Nephron (organoid): ENCODE measurements at regions not wholly inside any gene's neighbourhood (a gene's known extent, or its start where the extent isn't known, plus 50 kb on each side); places are given as distances from the start of the nearest gene placed in this dataset.

Source experiments
- H3K27ac Mint-ChIP-seq, 3 experiments: 2 replicates each; pipeline ENCODE4 v1.8.0; 2020; ENCODE audit warnings: mixed read lengths in 3 of 3, mild to moderate bottlenecking in 2 of 3, moderate library complexity in 1 of 3
- H3K27me3 Mint-ChIP-seq: 2 replicates; pipeline ENCODE4 v1.8.0; 2021; ENCODE audit warnings: low read depth, mild to moderate bottlenecking, moderate library complexity, mixed read lengths
- H3K36me3 Mint-ChIP-seq: 2 replicates; pipeline ENCODE4 v1.8.0; 2020; ENCODE audit warnings: low read depth, mixed read lengths
- H3K4me1 Mint-ChIP-seq: 2 replicates; pipeline ENCODE4 v1.8.0; 2020; ENCODE audit warnings: mixed read lengths
- H3K4me3 Mint-ChIP-seq, 3 experiments: 2 replicates each; pipeline ENCODE4 v1.8.0; 2020; ENCODE audit warnings: mild to moderate bottlenecking in 3 of 3, mixed read lengths in 3 of 3, moderate library complexity in 2 of 3
- H3K9me3 Mint-ChIP-seq: 2 replicates; pipeline ENCODE4 v1.8.0; 2020; ENCODE audit warnings: mixed read lengths
- TF ChIP-seq, protein P1 (sequence below), 3 experiments: fragments of 200-600 bp; sonication (generic); IDR thresholded peaks; one replicate each; pipeline ENCODE4 v1.5.0; 2021; ENCODE audit warnings: antibody characterized with exemption in 3 of 3; ENCODE audit not compliant: unreplicated experiment in 3 of 3

DNA sequence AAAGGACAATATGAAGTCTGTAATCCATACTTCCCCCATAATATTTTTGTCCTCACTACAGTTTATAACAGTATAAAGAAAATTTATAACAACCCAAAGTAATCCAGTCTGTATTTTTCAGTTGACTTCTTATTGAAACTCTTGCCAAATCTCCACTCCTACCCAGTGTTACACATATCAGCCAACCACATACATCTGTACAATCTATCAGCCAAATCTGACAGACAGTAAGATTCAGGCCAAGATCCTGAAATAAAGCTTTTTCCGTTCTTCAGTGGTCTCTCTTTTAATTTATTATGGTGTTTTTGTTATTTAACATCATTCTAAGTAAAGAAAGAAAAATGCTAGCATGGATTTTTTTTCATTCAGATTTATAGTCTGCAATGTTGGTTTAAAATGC is 2370.9 kb upstream of the RAG2 start:
- Mint-ChIP-seq H3K4me3 (no peak overlapping the region), H3K9me3 (no peaks in the 10 kb centered on the region), H3K36me3 (no peaks in the 10 kb centered on the region), H3K27ac (peak overlapping the region; percentile 13 to 74 (median 56)), H3K4me1 (peaks cover 18% of the 10 kb centered on the region), H3K27me3 (no peaks in the 10 kb centered on the region)
- TF ChIP-seq, protein P1, sequence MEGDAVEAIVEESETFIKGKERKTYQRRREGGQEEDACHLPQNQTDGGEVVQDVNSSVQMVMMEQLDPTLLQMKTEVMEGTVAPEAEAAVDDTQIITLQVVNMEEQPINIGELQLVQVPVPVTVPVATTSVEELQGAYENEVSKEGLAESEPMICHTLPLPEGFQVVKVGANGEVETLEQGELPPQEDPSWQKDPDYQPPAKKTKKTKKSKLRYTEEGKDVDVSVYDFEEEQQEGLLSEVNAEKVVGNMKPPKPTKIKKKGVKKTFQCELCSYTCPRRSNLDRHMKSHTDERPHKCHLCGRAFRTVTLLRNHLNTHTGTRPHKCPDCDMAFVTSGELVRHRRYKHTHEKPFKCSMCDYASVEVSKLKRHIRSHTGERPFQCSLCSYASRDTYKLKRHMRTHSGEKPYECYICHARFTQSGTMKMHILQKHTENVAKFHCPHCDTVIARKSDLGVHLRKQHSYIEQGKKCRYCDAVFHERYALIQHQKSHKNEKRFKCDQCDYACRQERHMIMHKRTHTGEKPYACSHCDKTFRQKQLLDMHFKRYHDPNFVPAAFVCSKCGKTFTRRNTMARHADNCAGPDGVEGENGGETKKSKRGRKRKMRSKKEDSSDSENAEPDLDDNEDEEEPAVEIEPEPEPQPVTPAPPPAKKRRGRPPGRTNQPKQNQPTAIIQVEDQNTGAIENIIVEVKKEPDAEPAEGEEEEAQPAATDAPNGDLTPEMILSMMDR (IDR thresholded peaks at IDR 0.05; ENCODE audit: unreplicated experiment in 3 of 3) = no peak

DNA sequence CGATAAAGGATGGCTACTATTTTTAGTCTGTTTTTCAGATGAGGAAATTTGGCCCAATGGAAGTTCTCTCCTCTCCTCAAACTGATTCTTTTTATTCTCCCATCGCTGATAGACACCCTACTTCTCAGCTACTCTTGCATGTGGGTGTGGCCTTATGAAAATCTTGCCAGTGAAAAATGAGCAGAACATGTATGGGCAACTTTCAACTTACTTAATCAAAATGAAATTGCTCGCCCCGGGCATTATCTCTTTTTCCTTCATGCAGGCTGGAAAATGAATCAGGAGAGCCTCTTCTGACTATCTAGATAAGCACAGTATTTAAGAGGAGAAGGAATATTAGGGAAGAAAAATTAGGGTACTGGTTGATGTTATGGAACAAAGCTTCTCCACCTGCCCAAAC is 2354.7 kb upstream of the RAG2 start:
- Mint-ChIP-seq H3K27me3 (no peaks in the 10 kb centered on the region), H3K27ac (no peak overlapping the region), H3K9me3 (no peaks in the 10 kb centered on the region), H3K4me1 (peaks cover 12% of the 10 kb centered on the region), H3K4me3 (no peak overlapping the region), H3K36me3 (no peaks in the 10 kb centered on the region)
- TF ChIP-seq, protein P1 (IDR thresholded peaks at IDR 0.05; ENCODE audit: unreplicated experiment in 3 of 3) = no peak

DNA sequence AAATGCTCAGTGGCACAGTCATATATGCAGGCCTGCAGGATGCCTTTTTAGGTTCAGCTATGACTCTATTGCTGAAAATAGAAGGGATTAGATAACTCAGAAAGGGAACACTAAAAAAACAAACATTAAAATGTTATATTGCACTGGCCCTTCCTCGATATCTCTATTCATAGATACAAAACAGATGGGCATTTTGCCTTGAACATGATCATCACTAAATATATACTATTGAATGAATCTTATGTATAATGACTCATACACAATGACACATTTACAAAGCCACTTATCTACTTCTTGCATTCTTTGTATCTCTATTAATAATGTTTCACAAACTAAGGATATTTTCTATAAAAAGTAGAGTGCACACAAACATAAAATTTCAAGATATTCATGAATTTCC is 2352.8 kb upstream of the RAG2 start:
- TF ChIP-seq, protein P1 (IDR thresholded peaks at IDR 0.05; ENCODE audit: unreplicated experiment in 3 of 3) = no peak
- peaks cover 14% of the 10 kb centered on the region for H3K9me3 Mint-ChIP-seq
- no peaks in the 10 kb centered on the region for H3K36me3 Mint-ChIP-seq
- H3K27me3 Mint-ChIP-seq = no peaks in the 10 kb centered on the region
- peaks cover 12% of the 10 kb centered on the region for H3K4me1 Mint-ChIP-seq
- no peak overlapping the region for H3K4me3 Mint-ChIP-seq
- peak overlapping the region in 2 of 3 experiments; percentile 7 to 24 for H3K27ac Mint-ChIP-seq

DNA sequence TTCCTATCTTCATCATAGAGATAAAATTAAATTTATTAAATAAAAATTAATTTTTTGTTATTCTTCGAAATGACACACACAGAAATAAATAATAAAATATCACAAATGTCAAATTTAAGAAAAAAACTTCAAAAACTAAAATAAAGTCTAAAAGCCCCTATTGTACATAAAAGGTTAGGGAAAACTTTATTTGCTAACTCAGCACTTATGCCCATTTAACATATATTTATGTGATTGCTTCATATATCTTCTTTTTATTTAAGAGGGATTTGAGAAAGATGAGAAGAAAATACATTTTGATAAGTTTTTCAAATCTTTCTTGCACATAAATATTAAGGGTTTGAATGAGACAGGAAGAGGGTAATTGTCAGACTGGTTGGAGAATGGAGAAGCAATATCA is 2350.4 kb upstream of the RAG2 start:
- H3K4me3 Mint-ChIP-seq = no peak overlapping the region
- peaks cover 12% of the 10 kb centered on the region for H3K4me1 Mint-ChIP-seq
- no peaks in the 10 kb centered on the region for H3K36me3 Mint-ChIP-seq
- TF ChIP-seq, protein P1 (IDR thresholded peaks at IDR 0.05; ENCODE audit: unreplicated experiment in 3 of 3) = no peak
- no peaks in the 10 kb centered on the region for H3K27me3 Mint-ChIP-seq
- no peak overlapping the region for H3K27ac Mint-ChIP-seq
- H3K9me3 Mint-ChIP-seq = peaks cover 30% of the 10 kb centered on the region

DNA sequence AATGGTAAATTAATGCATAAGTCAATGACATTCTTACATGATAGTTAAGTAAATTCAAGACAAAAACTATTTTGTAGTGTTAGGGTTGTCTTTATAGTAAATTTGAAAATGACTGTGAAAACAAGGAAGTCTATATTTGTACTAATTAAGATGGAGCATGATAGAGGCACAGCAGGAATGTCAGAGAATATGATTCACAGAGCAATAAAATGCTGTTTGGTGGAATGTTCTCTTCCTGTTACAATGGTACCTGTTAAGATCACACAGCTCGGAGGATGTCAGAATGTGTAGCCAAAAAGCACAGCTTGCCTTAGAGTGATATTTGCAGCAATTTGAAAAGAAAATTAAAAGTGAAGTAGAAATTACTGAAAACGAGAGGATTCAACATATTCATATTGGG is 2339.7 kb upstream of the RAG2 start:
- Mint-ChIP-seq H3K36me3 (no peaks in the 10 kb centered on the region), H3K4me3 (no peak overlapping the region), H3K27ac (no peak overlapping the region), H3K4me1 (no peaks in the 10 kb centered on the region), H3K27me3 (no peaks in the 10 kb centered on the region), H3K9me3 (peaks cover 2% of the 10 kb centered on the region)
- TF ChIP-seq, protein P1 (IDR thresholded peaks at IDR 0.05; ENCODE audit: unreplicated experiment in 3 of 3) = no peak

DNA sequence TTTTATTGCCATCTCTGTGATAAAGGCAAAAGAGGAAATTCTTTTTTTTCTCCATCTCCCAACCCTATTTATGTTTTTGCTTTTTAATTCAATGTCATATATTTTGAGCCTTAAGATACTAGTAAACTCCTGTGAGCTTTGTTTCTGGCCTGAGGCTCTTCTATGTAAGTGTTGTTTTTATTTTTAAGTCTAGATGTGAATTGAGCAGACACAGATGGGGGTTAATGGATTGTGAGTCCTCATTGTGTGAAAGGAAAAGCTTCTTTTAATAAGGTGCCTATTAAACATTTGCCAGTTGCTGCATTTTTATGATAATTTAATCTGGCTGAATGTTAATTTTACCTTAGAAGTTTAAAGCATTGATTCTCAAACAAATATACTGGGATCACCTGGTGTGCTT is 2337.9 kb upstream of the RAG2 start:
- Mint-ChIP-seq H3K27ac (no peak overlapping the region), H3K9me3 (peaks cover 12% of the 10 kb centered on the region), H3K27me3 (no peaks in the 10 kb centered on the region), H3K36me3 (no peaks in the 10 kb centered on the region), H3K4me3 (no peak overlapping the region), H3K4me1 (no peaks in the 10 kb centered on the region)
- TF ChIP-seq, protein P1 (IDR thresholded peaks at IDR 0.05; ENCODE audit: unreplicated experiment in 3 of 3) = no peak
